Fibroblast of pulmonary artery (primary cell): ENCODE measurements at regions not wholly inside any gene's neighbourhood (a gene's known extent, or its start where the extent isn't known, plus 50 kb on each side); places are given as distances from the start of the nearest gene placed in this dataset.

Experiments
- DNase-seq: peaks from one replicate; pipeline ENCODE4 v3.0.0-alpha.2; 2010; ENCODE audit warnings: low read depth
- H3K4me3 ChIP-seq: replicated peaks from 2 replicates; pipeline ENCODE4 v1.5.1; 2011; ENCODE audit warnings: low read depth, mild to moderate bottlenecking, control low read depth, low read length, moderate library complexity
- TF ChIP-seq, protein P1 (sequence below): IDR thresholded peaks from 2 replicates; pipeline ENCODE4 v1.5.1; 2011; ENCODE audit warnings: mild to moderate bottlenecking, control low read depth, low read length, inconsistent platforms; ENCODE audit errors: missing control alignments

DNA sequence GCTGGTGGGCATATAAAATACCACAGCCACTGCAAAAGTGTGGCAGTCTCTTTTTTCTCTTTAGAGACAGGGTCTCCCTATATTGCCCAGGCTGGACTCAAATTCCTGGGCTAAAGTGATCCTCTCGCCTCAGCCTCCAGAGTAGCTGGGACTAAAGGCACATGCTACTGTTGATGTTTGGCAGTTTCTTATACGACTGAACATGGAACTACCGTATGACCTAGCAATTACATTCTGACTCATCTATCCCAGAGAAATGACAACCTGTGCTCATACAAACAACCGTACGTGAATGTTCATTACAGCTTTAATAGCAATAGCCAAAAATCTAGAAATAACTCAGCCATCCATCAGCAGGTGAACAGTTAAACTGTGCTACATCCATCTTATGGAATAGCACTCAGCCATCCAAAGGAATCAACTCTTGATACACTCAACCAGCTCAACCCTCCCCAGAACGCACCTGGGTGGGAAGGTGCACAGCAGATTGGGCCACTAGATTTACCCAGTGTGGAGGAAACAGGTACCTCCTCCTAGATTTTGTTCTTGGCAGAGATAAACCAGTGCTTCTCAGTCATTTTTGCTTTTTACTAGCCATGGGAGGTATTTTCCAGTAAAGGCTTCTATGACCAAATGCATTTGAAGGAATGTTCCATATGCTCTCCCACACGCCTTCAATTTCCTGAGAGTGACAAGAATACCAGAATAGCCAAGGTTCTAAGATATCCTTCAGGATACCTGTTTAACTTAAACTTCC is 130.5 kb downstream of the MED15 start:
- no peak for DNase-seq
- TF ChIP-seq, protein P1, sequence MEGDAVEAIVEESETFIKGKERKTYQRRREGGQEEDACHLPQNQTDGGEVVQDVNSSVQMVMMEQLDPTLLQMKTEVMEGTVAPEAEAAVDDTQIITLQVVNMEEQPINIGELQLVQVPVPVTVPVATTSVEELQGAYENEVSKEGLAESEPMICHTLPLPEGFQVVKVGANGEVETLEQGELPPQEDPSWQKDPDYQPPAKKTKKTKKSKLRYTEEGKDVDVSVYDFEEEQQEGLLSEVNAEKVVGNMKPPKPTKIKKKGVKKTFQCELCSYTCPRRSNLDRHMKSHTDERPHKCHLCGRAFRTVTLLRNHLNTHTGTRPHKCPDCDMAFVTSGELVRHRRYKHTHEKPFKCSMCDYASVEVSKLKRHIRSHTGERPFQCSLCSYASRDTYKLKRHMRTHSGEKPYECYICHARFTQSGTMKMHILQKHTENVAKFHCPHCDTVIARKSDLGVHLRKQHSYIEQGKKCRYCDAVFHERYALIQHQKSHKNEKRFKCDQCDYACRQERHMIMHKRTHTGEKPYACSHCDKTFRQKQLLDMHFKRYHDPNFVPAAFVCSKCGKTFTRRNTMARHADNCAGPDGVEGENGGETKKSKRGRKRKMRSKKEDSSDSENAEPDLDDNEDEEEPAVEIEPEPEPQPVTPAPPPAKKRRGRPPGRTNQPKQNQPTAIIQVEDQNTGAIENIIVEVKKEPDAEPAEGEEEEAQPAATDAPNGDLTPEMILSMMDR = no peak
- no peak overlapping the region for H3K4me3 ChIP-seq

DNA sequence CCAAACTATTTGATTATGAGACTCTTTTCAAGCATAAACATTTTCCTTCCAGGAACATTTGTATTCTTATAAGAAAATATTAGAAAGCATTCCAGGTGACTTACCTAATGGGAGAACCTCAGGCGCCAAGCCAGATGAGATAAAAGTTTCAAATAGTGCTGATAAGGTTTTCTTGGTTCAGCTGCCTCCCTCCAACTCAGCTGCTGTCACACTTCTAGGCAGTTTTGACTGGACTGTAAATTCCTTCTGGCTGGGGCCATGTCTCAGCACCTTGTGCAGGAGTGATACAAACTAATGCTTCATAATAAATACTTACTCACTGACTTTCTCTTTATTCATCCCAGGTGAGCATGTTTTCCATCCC is 131.1 kb downstream of the MED15 start:
- no peak for DNase-seq

GRCh38 chr22:20639343-20639742 is 131.9 kb downstream of the MED15 start:
- no peak overlapping the region for H3K4me3 ChIP-seq
- DNase-seq = no peak
- TF ChIP-seq, protein P1 = no peak

More for the DNA sequence above, 131.1 kb downstream of the MED15 start:
- TF ChIP-seq, protein P1 = no peak
- H3K4me3 ChIP-seq = no peak overlapping the region

GRCh38 chr22:20639750-20640149 is 132.3 kb downstream of the MED15 start:
- TF ChIP-seq, protein P1 = no peak
- DNase-seq = no peak
- H3K4me3 ChIP-seq = no peak overlapping the region

DNA sequence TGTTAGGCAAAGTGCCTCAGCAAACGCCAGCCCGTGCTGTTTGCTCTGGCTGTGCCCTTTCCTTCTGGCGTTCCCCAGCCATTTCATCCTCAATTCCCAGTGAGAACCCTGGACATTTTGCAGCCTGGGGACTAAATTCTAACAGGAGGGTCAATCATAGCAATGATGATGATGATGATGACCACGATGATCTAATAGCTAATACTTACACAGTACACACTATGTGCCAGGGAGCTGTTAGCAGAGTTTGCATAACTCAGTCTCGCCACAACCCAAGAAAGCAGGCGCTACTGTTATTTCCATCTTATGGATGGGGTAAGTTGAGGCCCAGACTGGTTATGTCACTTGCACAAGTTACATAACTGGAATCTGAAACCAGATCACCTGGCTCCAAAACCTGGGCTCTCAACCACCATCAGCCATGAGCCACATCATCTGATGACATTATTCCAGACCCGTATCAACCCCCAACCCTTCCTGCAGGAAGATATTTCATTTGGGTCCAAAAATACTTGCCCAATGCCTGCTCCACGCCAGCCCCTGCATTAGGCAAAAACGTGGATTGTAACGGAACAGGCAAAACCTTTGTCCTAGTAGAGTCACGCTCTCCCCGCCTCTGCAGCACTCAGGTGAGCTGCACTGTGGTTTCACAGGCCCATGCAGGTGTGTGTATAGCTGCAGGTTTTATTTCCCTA is 132.6 kb upstream of the SERPIND1 start:
- no peak for DNase-seq
- H3K4me3 ChIP-seq = no peak overlapping the region
- TF ChIP-seq, protein P1 = no peak

GRCh38 chr22:20641919-20642579 is 131.9 kb upstream of the SERPIND1 start:
- H3K4me3 ChIP-seq = no peak overlapping the region
- no peak for DNase-seq
- TF ChIP-seq, protein P1 = no peak
